Nephron progenitor cell (in vitro differentiated cells): ENCODE measurements at regions not wholly inside any gene's neighbourhood (a gene's known extent, or its start where the extent isn't known, plus 50 kb on each side); places are given as distances from the start of the nearest gene placed in this dataset.
"Not testable (repeated sequence)": the region's sequence is repeated elsewhere in the genome, so short reads cannot be mapped to it uniquely, and the experiment has no call there.

Source experiments
- DNase-seq: peaks from one replicate; pipeline ENCODE4 v3.0.0; 2021
- H3K27ac Mint-ChIP-seq: 2 replicates; pipeline ENCODE4 v1.8.0; 2021; ENCODE audit warnings: mild to moderate bottlenecking, moderate library complexity, mixed read lengths
- H3K27me3 Mint-ChIP-seq: 2 replicates; pipeline ENCODE4 v1.8.0; 2021; ENCODE audit warnings: mild to moderate bottlenecking, low read depth, mixed read lengths; ENCODE audit not compliant: poor library complexity
- H3K36me3 Mint-ChIP-seq: 2 replicates; pipeline ENCODE4 v1.8.0; 2021; ENCODE audit warnings: low read depth, mixed read lengths
- H3K4me1 Mint-ChIP-seq: 2 replicates; pipeline ENCODE4 v1.8.0; 2021; ENCODE audit warnings: mixed read lengths
- H3K4me3 Mint-ChIP-seq: 2 replicates; pipeline ENCODE4 v1.8.0; 2021; ENCODE audit warnings: mild to moderate bottlenecking, moderate library complexity, mixed read lengths
- H3K9me3 Mint-ChIP-seq: 2 replicates; pipeline ENCODE4 v1.8.0; 2021; ENCODE audit warnings: mild to moderate bottlenecking, moderate library complexity, mixed read lengths
- TF ChIP-seq, protein P1 (sequence below): fragments of 200-600 bp; sonication (generic); IDR thresholded peaks from 2 replicates; pipeline ENCODE4 v1.5.0; 2021; ENCODE audit warnings: antibody characterized with exemption

DNA sequence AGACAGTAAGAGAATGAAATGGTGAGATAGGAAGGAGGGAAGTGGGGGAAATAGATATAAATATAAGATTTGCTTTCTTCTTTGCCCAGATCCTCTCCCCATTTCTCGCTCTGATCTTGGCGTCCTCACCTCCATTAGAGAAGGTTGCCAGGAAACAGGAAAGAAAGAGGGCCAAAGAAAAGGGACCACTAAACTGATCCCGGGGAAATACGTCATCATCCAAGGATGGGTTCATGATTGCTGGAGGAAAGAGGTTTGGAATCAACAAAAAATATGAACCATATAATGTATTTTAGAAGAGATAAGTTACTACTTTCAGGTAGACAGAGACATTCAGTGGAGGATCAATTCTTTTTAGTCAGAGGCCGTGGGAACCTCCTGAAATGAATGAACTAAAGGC is 536.0 kb downstream of the HAPSTR1 start:
- no peak for DNase-seq
- Mint-ChIP-seq H3K4me3 (no peak overlapping the region), H3K36me3 (no peaks in the 10 kb centered on the region), H3K27me3 (peaks cover 12% of the 10 kb centered on the region), H3K9me3 (peaks cover 9% of the 10 kb centered on the region), H3K27ac (no peak overlapping the region), H3K4me1 (peaks cover 21% of the 10 kb centered on the region)
- TF ChIP-seq, protein P1, sequence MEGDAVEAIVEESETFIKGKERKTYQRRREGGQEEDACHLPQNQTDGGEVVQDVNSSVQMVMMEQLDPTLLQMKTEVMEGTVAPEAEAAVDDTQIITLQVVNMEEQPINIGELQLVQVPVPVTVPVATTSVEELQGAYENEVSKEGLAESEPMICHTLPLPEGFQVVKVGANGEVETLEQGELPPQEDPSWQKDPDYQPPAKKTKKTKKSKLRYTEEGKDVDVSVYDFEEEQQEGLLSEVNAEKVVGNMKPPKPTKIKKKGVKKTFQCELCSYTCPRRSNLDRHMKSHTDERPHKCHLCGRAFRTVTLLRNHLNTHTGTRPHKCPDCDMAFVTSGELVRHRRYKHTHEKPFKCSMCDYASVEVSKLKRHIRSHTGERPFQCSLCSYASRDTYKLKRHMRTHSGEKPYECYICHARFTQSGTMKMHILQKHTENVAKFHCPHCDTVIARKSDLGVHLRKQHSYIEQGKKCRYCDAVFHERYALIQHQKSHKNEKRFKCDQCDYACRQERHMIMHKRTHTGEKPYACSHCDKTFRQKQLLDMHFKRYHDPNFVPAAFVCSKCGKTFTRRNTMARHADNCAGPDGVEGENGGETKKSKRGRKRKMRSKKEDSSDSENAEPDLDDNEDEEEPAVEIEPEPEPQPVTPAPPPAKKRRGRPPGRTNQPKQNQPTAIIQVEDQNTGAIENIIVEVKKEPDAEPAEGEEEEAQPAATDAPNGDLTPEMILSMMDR = no peak

DNA sequence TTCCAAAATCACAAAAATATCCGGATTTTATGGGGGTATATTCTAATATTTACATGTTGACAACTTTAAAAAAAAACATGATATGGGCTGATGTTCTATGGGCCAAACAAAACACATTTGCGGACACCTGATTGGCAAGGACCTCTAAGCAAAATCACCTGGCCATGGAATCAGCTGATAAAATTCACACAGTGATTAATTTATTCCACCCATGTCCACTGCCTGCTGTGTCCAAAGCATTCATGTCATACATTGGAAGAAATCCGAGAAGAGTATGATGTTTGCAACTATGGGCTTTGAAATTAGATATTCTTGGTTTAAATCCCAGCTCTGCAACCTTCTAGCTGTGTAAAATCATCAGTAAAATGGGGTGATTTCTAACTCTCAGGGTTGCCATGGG is 538.7 kb downstream of the HAPSTR1 start:
- TF ChIP-seq, protein P1 = no peak
- no peak overlapping the region for H3K27ac Mint-ChIP-seq
- no peak overlapping the region for H3K4me3 Mint-ChIP-seq
- peaks cover 12% of the 10 kb centered on the region for H3K27me3 Mint-ChIP-seq
- no peak for DNase-seq
- H3K4me1 Mint-ChIP-seq = peaks cover 16% of the 10 kb centered on the region
- H3K36me3 Mint-ChIP-seq = no peaks in the 10 kb centered on the region
- H3K9me3 Mint-ChIP-seq = peaks cover 28% of the 10 kb centered on the region

DNA sequence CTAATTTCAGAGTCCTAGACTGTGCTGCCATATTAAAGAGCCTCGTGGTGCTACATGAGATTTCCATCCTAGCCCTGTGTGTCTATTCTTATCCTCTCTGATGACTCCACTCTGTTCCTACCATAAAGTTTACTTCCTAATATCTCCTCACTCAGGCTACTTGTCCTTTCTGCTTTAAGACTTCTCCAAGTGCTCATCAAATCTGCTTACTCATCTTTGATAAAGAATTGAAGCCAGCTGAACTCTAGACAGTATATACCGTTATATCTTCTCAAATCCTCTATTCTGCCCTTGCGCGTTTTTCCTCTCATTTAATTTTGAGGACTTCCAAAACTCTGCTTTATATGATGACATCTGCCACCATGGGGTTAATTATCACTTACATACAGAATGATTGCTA is 539.5 kb downstream of the HAPSTR1 start:
- no peak for DNase-seq

DNA sequence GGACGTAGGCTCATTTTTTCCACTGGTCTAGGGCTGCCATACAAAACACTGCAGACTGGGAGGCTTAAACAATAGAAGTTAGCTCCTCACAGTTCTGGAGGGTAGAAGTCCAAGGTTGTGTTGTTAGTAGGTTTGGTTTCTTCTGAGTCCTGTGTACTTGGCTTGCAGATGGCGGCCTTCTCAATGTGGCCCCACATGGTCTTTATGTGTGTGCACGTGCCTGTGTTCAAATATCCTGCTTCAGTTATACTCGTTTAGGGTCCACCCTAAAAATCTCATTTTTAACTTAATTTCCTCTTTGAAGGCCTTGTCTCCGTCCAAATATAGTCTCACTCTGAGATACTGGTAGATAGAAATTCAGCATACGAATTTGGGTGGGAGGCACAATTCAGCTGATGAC is 542.4 kb downstream of the HAPSTR1 start:
- H3K36me3 Mint-ChIP-seq = no peaks in the 10 kb centered on the region
- H3K9me3 Mint-ChIP-seq = peaks cover 28% of the 10 kb centered on the region
- TF ChIP-seq, protein P1 = no peak
- H3K4me3 Mint-ChIP-seq = no peak overlapping the region
- no peak overlapping the region for H3K27ac Mint-ChIP-seq
- DNase-seq = no peak
- peaks cover 3% of the 10 kb centered on the region for H3K27me3 Mint-ChIP-seq
- no peaks in the 10 kb centered on the region for H3K4me1 Mint-ChIP-seq

More for the DNA sequence above, 539.5 kb downstream of the HAPSTR1 start:
- Mint-ChIP-seq H3K4me3 (no peak overlapping the region), H3K27ac (no peak overlapping the region), H3K9me3 (peaks cover 28% of the 10 kb centered on the region), H3K27me3 (peaks cover 12% of the 10 kb centered on the region), H3K4me1 (peaks cover 9% of the 10 kb centered on the region), H3K36me3 (no peaks in the 10 kb centered on the region)
- TF ChIP-seq, protein P1 = no peak

DNA sequence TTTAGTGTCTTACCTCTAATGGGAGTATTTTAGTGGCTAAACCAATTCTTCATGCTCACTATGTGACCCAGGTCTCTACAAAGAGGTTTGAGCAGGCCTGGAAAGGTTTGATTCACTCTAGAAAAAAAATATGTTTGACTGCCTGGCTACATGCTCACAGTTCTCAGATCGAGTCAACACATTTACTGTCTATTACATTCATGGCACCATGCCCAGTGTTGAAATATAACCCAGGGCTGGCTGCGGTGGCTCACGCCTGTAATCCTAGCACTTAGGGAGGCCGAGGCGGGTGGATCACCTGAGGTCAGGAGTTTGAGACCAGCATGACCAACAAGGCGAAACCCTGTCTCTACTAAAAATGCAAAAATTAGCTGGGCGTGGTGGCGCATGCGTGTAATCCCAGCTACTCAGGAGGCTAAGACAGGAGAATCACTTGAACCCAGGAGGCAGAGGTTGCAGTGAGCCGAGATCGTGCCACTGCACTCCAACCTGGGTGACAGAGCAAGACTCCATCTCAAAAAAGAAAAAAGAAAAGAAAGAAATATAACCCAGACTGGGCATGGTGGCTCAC is 543.8 kb downstream of the HAPSTR1 start:
- not testable (repeated sequence) for H3K36me3 Mint-ChIP-seq, H3K27ac Mint-ChIP-seq, H3K4me3 Mint-ChIP-seq, H3K27me3 Mint-ChIP-seq, H3K4me1 Mint-ChIP-seq, DNase-seq
- H3K9me3 Mint-ChIP-seq = peaks cover 30% of the 10 kb centered on the region

DNA sequence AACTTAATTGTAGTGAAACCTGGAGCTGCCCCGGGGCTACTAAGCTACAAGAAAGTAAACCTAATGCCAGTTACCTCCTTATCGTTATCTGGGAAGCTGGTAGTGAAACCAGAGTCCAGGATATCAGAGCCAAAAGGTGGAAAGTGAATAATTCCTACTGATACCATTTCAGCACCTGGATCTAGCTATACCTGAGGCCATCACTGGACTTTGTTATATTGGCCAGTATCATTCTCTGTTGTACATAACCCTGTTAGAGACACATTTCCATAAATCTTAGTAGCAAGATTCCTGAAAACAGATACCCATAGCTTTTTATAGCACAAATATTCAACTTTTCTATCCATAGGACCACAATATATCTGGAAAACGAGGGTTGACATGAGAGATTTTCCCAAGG is 538.0 kb downstream of the GRIN2A start:
- DNase-seq = no peak
- H3K4me3 Mint-ChIP-seq = no peak overlapping the region
- no peak overlapping the region for H3K27ac Mint-ChIP-seq
- peaks cover 3% of the 10 kb centered on the region for H3K9me3 Mint-ChIP-seq
- H3K4me1 Mint-ChIP-seq = peaks cover 5% of the 10 kb centered on the region
- TF ChIP-seq, protein P1 = no peak
- no peaks in the 10 kb centered on the region for H3K27me3 Mint-ChIP-seq
- H3K36me3 Mint-ChIP-seq = no peaks in the 10 kb centered on the region
